CD4-positive, alpha-beta T cell treated with Interleukin-21 for 1 hour (primary cell): ENCODE measurements at regions not wholly inside any gene's neighbourhood (a gene's known extent, or its start where the extent isn't known, plus 50 kb on each side); places are given as distances from the start of the nearest gene placed in this dataset.
"Not testable (repeated sequence)": the region's sequence is repeated elsewhere in the genome, so short reads cannot be mapped to it uniquely, and the experiment has no call there.

Source experiments
- DNase-seq: peaks from one replicate; pipeline ENCODE4 v3.0.0-alpha.2; 2020

DNA sequence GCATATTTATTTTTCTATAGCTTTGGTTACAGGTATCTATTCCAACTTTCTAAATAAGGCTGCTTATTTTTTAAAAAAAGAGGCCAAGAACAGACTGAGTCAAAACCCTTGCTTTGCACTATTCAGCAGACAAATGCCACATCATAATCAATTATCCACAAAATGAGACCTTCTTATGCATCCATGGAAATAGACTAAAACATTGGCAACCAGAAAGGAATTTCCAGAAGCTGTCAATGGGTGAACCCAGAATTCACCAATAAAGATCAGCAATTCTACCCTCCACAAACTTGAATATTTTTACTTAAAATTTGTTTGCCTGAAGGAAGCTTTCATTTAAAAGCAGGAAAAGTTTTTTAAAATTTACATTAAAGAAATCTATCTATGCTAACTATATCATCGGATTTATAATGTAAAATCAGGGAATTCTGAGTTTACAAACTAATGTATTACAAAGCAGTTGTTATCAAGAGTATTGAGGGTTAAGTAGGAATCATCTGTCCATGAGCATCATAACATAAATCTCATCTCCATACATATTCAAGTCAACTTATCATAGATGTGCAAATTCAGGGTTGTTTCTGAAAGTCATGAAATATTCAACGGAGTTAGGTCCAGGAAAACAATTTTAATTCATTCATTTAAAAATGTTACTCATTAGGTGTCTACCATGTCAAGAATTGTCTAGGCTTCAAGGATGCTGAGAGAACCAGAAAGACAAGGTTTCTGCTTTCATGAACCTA, 548.0 kb downstream of the SATB2 start:
- no peak for DNase-seq

DNA sequence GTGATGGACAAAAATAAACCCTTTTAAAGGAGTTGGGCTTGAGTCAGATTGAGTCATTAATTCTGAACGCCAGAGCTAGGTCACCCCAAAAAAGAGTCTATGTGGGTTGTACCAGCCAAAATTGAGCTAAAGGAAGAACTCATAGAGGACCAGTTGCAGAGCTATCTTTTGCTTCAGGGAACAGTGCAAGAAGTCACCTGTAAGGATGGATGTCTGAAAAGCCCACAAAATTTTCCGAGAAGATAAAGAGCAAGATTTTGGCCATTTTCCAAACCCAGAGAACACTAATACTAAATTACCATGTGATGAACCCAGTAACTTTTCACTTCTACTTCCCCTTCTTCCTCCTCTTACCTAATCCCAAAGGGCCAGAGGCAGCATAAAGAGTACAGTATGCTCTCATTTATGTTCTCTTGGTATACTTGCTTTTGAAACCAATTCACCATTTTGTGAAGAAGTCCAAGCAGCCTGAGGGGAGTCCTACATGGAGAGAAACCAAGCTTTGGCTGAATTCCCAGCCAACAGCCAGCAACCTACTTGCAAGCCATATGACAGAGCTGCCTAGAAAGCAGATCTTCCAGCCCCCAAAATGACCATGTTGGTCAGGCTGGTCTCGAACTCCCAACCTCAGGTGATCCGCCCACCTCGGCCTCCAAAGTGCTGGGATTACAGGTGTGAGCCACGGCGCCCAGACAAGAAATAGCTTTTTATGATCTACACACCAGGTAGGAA, 551.7 kb downstream of the SATB2 start:
- DNase-seq = no peak

DNA sequence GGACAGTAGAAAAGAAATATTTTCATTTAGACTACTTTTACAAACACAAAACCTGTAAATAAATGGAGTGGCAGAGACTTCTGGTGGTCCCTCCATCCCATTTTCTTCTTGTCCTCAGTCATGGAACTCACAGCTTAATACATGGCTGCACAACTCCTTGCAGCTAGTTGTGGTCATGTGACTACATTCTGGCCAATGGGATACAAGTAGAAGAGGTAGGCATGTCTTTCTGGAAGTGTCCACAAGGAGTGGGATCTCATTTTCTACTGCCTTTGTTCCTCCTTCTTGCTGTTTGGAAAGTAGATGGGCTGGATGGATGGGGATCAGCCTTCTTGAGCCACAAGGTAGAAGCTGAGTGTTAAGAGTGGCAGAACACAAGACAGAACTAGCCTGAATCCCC, 555.8 kb downstream of the SATB2 start:
- no peak for DNase-seq

DNA sequence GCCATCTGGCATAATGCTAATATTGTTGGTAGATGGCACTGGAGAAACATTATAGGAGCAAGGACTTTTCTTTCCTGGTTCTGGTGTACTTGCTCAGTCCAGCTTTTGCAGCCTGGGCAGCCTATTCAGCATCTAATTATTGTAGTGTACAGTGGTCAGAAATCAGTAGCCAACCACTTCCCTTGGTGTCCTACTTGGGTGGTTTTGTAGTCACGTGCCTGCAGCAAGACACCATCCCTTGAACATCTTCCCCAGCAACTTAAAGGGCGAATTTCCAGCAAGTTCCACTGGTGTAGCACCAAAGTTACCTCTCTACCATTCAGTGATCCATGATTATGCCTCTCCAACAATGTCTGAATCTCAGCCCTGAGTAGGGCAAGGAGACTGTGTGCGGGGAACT, 557.6 kb downstream of the SATB2 start:
- no peak for DNase-seq

DNA sequence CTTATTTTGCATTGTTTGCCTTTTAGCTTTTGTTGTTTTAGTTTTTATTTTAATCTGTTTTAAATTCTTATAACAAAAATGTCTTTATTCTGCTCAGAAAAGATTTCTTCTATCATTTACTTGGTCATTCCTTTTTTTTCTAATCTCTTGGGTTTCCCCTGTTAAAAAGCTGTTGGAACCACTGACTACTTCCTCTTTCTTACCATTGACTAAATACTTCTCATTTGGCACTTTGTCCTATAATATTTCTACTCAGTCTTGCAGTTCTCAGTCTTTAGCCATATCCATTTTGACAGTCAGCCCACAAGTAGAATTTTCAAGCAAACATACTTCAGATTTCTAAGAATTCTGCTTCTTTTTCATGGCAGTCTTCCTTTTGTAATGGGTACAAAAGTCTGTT, 567.2 kb downstream of the SATB2 start:
- DNase-seq = no peak

DNA sequence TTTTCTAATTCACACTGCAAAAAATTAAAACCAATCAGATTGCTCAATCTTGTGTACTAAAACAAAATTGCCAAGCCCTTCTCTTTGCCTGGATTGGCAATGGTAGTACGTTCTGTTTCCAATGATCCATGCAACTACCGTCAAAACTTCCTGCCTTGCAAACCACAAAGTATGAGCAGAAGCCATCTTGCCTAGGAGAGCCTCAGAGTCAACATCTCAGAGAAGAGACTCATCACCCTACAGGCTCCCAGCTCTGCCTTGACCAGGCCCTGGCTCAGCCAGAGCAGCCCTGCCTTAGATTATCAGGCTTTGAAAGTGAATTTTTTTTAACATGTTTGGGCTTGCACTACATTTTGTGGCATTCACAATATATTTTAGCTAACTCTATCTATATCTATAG, 574.1 kb downstream of the SATB2 start:
- no peak for DNase-seq

DNA sequence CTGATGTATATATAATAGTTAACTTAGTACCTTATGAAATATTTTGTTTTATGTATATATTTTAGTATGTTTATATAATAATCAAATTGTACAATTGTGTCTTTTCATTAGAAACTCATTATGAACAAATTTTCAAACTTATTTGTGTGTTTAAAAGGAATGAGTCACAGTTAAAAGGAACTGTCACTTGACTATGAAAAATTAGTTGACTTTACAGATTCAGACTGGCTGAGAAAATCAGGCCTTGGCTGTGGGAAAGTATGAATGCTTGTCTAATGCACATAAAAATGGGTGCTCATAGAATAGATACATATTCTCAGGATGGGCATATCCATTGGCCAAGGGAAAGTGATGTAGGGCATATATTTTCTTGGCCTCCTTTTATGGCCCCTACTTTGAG, 576.8 kb downstream of the SATB2 start:
- no peak for DNase-seq

DNA sequence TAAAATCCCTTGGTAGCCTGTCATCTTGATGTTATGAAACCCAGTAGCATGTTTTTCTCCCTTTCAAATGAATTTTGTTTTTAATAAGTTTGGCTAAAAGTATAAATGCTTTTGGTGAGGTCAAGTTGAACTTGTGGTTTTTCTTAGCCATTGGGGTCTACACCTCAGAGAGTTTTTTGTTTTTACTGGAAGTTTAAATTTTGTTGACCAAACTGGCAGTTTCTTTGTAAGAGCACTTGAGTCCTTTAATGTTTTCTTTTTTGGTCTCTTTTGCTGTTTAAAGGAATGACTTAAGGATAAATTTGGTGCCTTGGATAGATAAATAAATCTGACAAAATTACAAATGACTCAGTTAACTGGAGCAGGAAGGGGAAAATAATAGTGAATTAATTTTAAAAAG, 577.3 kb downstream of the SATB2 start:
- DNase-seq = no peak

DNA sequence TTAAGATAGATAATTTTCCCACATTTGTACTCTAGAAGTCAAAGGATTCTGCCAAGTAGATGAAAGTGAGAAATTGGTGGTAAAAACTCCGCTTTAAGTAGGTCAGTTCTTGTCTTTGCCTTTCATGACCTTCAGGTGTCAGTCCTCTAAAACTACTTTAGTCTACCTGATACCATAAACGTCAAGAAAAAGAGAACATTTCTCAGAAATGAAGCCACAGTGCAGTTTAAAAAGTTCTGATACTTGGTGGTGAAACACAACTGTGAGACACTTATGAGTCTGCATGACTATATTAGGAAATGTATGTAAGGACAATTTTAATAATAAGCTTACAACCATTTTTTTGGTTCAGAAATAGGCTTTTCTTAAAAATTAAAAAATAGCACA, 583.3 kb downstream of the SATB2 start:
- no peak for DNase-seq

DNA sequence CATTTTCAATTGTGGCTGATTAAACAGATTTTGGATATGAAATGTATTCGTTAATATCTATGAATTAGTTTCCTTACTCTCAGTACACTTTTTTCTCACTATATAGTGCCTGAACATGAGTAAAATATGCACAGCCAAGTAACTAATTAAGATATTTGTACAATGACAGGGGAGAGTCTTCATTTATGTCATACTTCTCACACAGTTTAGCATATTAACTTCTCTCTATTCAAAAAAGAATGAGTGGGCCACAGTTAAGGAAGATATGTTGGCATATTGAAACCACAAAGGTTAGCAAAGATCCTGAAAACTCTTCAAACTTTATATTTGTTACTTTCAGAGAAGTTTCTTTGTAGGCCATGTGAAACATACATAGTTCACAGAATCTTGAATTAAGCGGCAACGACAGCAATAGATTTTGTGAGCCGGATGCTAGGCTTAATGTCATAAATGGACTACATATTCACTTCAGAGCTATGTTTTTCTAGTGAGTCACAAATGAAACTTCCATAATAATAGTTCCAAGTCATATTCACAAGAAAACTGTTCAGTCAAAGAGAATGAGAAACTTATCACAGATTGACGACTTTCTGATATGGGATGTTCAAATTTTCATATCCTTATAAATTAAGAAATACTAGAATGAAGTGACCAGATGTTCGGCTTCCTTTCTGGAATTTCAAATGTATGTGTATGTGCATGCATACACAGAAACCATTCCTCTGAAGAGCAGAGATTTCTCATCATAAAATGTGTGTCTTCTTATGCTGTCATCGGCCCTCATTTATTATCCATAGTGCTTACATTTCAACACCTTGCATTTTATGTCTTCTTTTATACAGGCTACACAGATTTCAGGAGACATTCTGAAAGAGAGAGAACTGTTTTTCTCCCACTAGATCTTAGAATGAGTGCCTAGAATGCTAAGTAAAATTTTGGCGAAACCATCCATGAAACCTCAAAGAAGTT, 584.0 kb downstream of the SATB2 start:
- DNase-seq = no peak

DNA sequence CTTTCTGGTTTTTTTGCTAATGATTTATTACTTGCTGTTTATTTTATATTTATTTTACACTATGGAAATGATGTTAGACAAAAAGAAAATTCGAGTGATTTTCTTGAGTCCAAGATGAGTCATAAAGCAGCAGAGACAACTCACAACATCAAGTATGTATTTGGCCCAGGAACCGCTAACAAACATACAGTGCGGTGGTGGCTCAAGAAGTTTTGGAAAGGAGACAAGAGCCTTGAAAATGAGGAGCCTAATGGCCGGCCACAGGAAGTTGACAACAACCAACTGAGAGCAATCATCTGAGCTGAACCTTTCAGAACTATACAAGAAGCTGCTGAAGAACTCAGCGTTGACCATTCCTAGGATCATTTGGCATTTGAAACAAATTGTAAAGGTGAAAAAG, 594.1 kb downstream of the SATB2 start:
- DNase-seq = no peak

DNA sequence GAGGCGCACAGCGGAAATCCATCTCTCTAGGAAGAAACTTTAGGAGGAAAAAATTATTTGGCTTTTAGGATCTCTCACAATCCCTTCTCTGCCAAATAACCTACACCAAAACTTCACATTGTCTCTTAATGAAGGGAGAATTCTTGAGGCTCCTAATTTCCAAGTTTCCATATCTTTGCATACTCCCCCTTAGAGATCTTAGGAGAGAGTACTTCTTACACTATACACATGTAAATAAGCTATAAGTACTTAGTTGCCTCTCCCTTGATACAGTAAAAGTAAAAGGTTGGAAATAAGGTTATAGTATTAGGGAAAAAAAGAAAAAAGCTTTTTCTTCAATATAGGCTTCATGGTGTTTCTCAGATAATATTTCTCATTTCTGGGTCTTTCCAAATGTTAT, 596.7 kb downstream of the SATB2 start:
- no peak for DNase-seq

DNA sequence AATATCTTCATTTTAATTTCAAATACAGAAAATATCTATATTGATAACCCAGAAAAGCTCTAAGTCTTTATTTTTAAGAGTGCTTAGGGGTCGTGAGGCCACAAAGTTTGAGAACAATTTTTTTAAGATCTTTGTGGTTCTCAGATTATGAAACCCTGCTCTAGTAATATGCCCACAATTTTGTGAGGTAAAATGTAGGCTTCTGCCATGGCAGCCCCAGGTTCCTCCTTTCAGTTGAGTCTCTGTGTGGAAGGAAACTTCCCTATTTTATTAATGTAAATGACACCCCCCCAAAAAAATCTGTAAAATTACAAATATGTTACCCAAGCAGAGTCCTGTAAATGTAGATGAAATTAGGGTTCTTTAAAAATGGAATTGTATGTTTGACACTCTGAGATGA, 600.5 kb downstream of the SATB2 start:
- no peak for DNase-seq

DNA sequence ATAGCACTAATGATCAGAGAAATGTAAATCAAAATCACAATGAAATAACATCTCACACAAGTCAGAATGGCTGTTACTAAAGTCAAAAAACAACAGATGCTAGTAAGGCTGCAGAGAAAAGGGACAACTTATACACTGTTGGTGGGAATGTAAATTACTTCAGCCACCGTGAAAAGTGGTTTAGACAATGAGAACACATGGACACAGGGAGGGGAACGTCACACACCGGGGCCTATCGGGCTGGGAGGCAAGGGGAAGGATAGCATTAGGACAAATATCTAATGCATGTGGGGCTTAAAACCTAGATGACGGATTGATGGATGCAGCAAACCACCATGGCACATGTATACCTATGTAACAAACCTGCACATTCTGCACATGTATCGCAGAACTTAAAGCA, 602.0 kb downstream of the SATB2 start:
- not testable (repeated sequence) for DNase-seq

DNA sequence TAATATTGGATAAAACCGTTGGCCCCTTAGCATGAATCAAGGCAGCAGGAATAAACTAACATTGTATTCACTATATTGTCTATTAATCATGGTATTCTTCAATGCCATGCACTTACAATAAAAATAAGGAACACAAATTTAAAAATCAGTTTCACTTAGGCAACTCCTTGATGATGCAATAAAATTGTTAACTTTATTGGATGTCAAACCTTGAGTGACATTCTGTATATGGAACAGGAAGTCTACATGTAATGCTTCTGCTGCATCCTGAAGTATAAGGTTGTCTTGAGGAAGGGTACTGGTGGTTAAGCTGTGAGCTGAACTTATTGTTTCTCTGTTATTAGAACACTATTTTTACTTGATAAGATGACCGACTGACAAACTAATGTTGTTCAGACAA, 605.5 kb downstream of the SATB2 start:
- DNase-seq = no peak

DNA sequence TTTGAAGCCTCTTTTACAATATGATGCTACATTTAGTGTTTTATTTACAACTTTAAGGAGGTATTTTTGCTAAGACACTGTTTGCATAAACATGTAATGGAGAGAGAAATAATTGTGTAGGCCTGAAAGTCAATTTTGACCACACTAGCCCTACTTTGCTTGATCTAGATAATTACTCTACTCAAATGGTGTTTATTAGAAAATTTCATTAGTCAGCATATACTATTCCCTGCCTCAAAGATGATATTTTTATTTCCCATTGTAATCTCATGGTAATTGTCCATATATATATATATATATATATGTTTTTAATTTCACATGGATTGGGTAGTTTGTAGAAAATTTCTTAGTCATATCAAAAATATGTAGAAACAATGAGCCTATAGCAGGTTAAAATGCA, 632.2 kb downstream of the SATB2 start:
- no peak for DNase-seq

DNA sequence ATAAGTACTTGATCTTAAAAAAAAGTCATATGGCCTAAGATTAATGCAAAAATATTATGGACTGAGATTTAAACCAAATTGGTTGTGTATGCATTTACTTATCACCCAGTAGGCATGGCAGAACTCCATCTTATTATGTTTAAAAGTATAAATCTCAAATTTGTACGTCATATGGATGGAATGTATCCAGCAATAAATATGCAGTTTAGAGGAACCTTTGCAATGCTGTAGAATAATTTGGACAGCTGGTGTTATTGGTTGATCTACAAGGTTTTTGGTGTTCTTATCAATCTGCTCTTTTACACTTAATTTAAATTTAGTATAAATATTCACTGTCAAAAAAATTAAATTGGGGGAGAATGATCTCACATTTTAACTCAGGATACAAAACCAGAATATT, 640.2 kb downstream of the SATB2 start:
- no peak for DNase-seq

DNA sequence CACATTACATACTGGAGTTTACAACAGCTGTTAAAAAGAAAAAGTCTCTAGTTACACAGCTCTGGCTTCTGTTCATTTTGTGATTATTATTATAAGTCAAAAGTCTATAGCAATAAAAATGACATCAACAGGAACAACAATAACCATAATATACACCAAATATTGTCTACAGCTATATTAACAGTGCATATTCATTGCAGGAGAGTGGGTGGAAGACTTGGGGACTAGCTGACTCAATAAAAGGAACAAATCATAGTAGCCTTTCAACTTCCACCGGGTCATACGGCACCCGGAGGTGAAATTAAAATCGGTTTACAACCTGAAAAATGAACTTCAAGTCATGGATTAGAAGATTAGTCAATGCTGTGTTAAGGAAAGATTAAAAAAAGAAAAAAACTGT, 642.1 kb downstream of the SATB2 start:
- no peak for DNase-seq

DNA sequence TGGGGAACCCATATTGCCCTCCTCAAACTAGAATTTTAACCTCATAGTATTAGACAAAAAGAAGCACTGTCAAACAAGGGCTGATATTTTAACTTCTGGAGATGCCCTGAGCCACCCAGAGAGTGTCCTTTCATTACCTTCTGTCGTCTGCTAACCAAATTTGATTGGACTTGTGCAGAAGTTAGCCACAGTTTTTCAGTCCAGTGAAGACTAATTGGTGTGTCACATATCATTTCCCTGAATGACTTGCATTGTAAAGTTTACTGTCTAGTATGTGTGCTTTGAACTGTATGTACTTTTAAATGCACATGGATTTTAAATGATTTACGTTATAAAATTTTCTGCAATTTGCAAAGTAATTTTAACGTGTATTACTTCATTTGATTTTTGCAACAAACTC, 646.5 kb downstream of the SATB2 start:
- no peak for DNase-seq

DNA sequence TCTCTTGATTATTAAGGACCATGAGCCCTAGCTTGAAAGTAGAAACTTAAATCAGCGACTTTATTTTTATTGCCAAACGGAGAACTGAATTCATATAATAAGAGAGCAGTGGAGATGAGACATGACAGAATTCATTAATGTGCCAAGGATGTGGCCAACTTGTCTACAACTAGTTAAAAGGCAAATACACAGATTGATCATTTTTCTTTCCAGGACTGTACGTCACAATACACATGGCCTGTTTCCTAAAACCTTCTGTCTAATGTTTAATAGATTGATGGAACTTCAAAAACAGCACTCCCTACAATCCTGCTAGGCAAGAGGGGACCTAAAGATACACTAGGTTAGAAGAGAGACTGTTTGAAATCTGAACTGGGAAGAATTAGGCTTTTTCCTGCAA, 647.8 kb downstream of the SATB2 start:
- DNase-seq = no peak

DNA sequence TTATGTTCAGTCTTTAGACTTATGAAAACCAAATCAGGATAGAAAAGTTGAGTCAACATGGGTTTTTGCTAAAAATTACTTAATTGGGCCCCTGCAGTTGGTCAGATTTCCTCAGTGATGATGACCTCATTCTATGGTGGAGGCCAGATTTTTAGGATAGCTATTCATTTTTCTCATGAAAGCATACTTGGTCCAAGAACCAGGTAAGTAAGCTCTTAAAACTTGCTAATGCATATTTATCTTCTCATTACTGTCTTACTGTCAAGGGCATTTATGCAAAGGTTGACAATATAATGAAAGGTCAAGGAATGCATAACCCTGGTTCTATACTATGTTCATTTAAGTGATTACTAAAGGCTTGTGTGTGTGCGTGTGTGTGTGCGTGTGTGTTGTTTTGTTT, 650.6 kb downstream of the SATB2 start:
- no peak for DNase-seq

DNA sequence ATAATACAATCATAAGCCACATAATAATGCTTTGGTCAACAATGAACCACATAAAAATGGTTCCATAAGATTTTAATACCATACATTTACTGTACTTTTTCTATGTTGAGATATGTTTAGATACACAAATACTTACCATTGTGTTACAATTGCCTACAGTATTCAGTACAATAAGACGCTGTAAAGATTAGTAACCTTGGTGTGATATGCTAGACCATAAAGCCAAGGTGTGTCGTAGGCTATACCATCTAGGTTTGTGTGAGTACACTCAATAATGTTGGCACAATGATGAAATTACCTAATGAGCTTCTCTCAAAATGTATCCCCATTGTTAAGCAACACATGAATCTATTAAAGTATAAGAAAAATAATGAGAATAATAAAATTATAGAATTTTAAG, 662.3 kb downstream of the SATB2 start:
- DNase-seq = no peak

DNA sequence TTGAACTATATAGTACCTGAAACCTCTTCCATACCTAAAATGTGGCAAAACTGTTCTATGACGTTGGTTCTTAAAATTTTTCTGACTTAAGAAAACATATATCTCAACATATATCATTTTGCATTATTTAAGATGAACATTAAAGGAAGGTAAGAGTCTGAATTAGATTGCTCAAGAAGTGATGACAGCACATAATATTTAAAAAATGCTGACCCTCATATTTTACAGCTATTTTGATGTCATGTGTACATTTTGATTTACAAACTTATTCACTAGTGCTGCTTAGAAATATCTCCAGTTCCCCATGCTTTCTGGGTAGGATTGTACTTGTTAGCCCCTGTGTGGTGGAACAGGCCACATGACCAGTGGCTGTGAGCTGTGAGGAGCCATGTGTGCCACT, 666.1 kb downstream of the SATB2 start:
- no peak for DNase-seq

DNA sequence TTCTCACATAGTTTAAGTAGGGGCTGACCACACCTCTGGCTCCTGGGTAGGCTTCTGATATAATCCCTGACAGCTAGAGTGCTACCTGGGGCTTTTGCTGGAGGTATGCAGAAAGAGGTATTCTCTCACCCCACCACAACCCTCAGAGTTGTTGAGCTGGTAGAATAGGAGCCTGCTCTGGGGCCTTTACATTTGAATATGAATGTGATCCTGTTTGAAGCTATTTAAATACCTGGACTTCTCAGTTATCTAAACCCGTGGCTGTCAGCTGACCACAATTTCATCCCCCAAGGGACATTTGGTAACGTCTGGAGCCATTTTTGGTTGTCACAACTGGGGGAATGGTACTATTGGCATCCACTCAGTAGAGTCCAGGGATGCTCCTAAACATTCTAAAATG, 669.1 kb downstream of the SATB2 start:
- DNase-seq = no peak
